Smooth muscle cell (in vitro differentiated cells): ENCODE measurements at regions not wholly inside any gene's neighbourhood (a gene's known extent, or its start where the extent isn't known, plus 50 kb on each side); places are given as distances from the start of the nearest gene placed in this dataset.
A peak's percentile ranks its signal among the peaks of the same experiment; 100 is the strongest.

Experiments used
- DNase-seq: peaks from one replicate; lab custom pipeline; 2025; ENCODE audit not compliant: unreplicated experiment; lab: John Stamatoyannopoulos, UW
- H2AFZ ChIP-seq: fragments of 200-600 bp; sonication (generic); 2 replicates; pipeline ENCODE4 v1.6.0; 2016; ENCODE audit warnings: antibody characterized with exemption, low read depth, mild to moderate bottlenecking
- H3F3A ChIP-seq: fragments of 200-600 bp; sonication (generic); 2 replicates; pipeline ENCODE4 v1.6.0; 2017; ENCODE audit warnings: antibody characterized with exemption, low read depth
- H3K27ac ChIP-seq: fragments of 200-600 bp; sonication (generic); 2 replicates; pipeline ENCODE4 v1.5.1; 2016; ENCODE audit warnings: low read depth, mild to moderate bottlenecking
- H3K27me3 ChIP-seq: fragments of 200-600 bp; sonication (generic); 2 replicates; pipeline ENCODE4 v1.6.1; 2016; ENCODE audit warnings: low read depth, mild to moderate bottlenecking
- H3K36me3 ChIP-seq: fragments of 200-600 bp; sonication (generic); 2 replicates; pipeline ENCODE4 v1.5.1; 2016; ENCODE audit warnings: low read depth
- H3K4me1 ChIP-seq: fragments of 200-600 bp; sonication (generic); 2 replicates; pipeline ENCODE4 v1.5.1; 2016; ENCODE audit warnings: low read depth
- H3K4me2 ChIP-seq: fragments of 200-600 bp; sonication (generic); 2 replicates; pipeline ENCODE4 v1.6.0; 2016; ENCODE audit warnings: mild to moderate bottlenecking
- H3K4me3 ChIP-seq: fragments of 200-600 bp; sonication (generic); 2 replicates; pipeline ENCODE4 v1.5.1; 2016; ENCODE audit warnings: mild to moderate bottlenecking
- H3K79me2 ChIP-seq: fragments of 200-600 bp; sonication (generic); 2 replicates; pipeline ENCODE4 v1.6.0; 2016; ENCODE audit warnings: low read depth, mild to moderate bottlenecking
- H3K9ac ChIP-seq: fragments of 200-600 bp; sonication (generic); 2 replicates; pipeline ENCODE4 v1.6.0; 2016; ENCODE audit warnings: low read depth
- H3K9me3 ChIP-seq: fragments of 200-600 bp; sonication (generic); replicated peaks from 2 replicates; pipeline ENCODE4 v1.5.1; 2016; ENCODE audit warnings: low read depth
- H4K20me1 ChIP-seq: fragments of 200-600 bp; sonication (generic); 2 replicates; pipeline ENCODE4 v1.6.0; 2016; ENCODE audit warnings: low read depth
- CTCF ChIP-seq: fragments of 200-600 bp; sonication (generic); IDR thresholded peaks from 2 replicates; pipeline ENCODE4 v1.5.1; 2017; ENCODE audit warnings: borderline replicate concordance, mild to moderate bottlenecking, antibody characterized with exemption; ENCODE audit not compliant: insufficient read depth, poor library complexity, severe bottlenecking
- WGBS: methylation state at CpG from one replicate; pipeline ENCODE4 v1.1.7; 2016; ENCODE audit warnings: low lambda C conversion rate; 5-methylcytosine and 5-hydroxymethylcytosine counted together

DNA sequence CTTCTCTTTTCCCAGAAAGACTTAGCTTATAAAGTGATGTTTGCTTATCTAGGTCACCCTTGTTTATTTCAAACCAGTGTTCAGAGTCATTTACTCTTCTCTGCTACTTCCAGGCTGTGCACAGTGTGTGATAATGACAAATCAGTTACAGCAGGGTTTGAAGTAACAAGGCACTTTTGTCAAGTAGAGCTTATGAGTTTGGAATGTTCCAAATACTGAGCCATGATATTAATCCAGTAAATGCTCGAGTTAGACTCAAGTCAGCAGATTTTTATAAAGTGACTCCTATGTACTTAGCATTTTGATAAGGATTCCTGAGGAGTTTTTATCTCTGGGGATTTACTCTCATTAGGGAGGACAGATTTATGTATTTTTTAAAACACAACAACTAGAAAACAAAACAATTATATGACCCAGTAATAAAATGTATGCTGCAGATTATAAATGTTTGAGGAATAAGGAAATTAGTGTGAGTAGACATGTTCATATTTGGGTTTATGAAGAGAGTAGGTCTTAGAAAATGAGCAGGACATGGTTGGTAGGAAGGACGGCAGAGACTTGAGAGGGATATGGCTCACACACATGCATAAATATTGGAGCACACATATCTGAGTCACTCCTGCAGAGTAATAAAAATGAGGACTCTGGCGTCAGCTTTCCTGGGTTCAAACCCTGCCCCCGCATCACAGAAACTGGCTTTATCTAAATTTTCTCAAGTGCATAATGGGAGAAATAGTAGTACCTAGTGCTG lies 271.2 kb downstream of the FBXO8 start:
- Histone ChIP-seq H3K27me3 (no peaks in the 10 kb centered on the region), H4K20me1 (no peaks in the 10 kb centered on the region), H3K4me3 (peak overlapping the region; percentile 1), H3K4me2 (peak overlapping the region; percentile 77), H3K4me1 (peaks cover 4% of the 10 kb centered on the region), H3K9me3 (no peaks in the 10 kb centered on the region), H3F3A (peaks cover 13% of the 10 kb centered on the region), H2AFZ (no peak overlapping the region), H3K9ac (no peak overlapping the region), H3K79me2 (no peaks in the 10 kb centered on the region), H3K36me3 (no peaks in the 10 kb centered on the region), H3K27ac (peak overlapping the region; percentile 74)
- TF ChIP-seq CTCF, result no peak
- 16% methylated on average over 4 of the region's 4 CpGs for WGBS
- no peak for DNase-seq

GRCh38 chr4:174010547-174010946 lies 272.9 kb downstream of the FBXO8 start:
- no peaks in the 10 kb centered on the region for H4K20me1 ChIP-seq
- peaks cover 13% of the 10 kb centered on the region for H3F3A ChIP-seq
- H3K4me1 ChIP-seq, result peaks cover 10% of the 10 kb centered on the region
- no peak for TF ChIP-seq CTCF
- 52% methylated on average over 3 of the region's 3 CpGs for WGBS
- no peaks in the 10 kb centered on the region for H3K27me3 ChIP-seq
- H3K9ac ChIP-seq, result no peak overlapping the region
- H3K9me3 ChIP-seq, result no peaks in the 10 kb centered on the region
- no peak for DNase-seq
- peak overlapping the region; percentile 83 for H2AFZ ChIP-seq
- H3K36me3 ChIP-seq, result no peaks in the 10 kb centered on the region
- no peaks in the 10 kb centered on the region for H3K79me2 ChIP-seq
- no peak overlapping the region for H3K4me3 ChIP-seq
- H3K4me2 ChIP-seq, result peak overlapping the region; percentile 77
- peak overlapping the region; percentile 74 for H3K27ac ChIP-seq

GRCh38 chr4:174009686-174010451 lies 273.6 kb downstream of the FBXO8 start:
- Histone ChIP-seq H3K27ac (peak overlapping the region; percentile 74), H3K9ac (no peak overlapping the region), H3K4me1 (peaks cover 10% of the 10 kb centered on the region), H2AFZ (peak overlapping the region; percentile 83), H3K36me3 (no peaks in the 10 kb centered on the region), H3K9me3 (no peaks in the 10 kb centered on the region), H3K4me3 (no peak overlapping the region), H3K27me3 (no peaks in the 10 kb centered on the region), H3F3A (peaks cover 13% of the 10 kb centered on the region), H3K4me2 (peak overlapping the region; percentile 77), H3K79me2 (no peaks in the 10 kb centered on the region), H4K20me1 (no peaks in the 10 kb centered on the region)
- no peak for TF ChIP-seq CTCF
- 34% methylated on average over 3 of the region's 3 CpGs for WGBS
- no peak for DNase-seq
